ENCODE measurements at regions not wholly inside any gene's neighbourhood (a gene's known extent, or its start where the extent isn't known, plus 50 kb on each side); places are given as distances from the start of the nearest gene placed in this dataset.
A peak's percentile ranks its signal among the peaks of the same experiment; 100 is the strongest.

GRCh38 chr7:112880818-112881418 is 90.7 kb upstream of the TMEM168 start:
- DNase-seq: no peak

- DNase-seq: peak; percentile 24
These were observed 87.7 kb upstream of the TMEM168 start for GRCh38 chr7:112877691-112878460.

- DNase-seq: peak; percentile 22
These were observed 86.7 kb upstream of the TMEM168 start for GRCh38 chr7:112876877-112877276.

GRCh38 chr7:112874909-112875308 is 84.7 kb upstream of the TMEM168 start:
- DNase-seq: no peak

GRCh38 chr7:112873831-112874553 is 83.8 kb upstream of the TMEM168 start:
- DNase-seq: no peak

- peak; percentile 28 for DNase-seq
These were observed 79.0 kb upstream of the TMEM168 start for GRCh38 chr7:112869111-112869774.

GRCh38 chr7:112868609-112869008 is 78.4 kb upstream of the TMEM168 start:
- no peak for DNase-seq

GRCh38 chr7:112866424-112866823 is 76.2 kb upstream of the TMEM168 start:
- no peak for DNase-seq

GRCh38 chr7:112864380-112864779 is 74.2 kb upstream of the TMEM168 start:
- no peak for DNase-seq

GRCh38 chr7:112858838-112859237 is 68.6 kb upstream of the TMEM168 start:
- DNase-seq: no peak

GRCh38 chr7:112855227-112855626 is 65.0 kb upstream of the TMEM168 start:
- DNase-seq: no peak

- DNase-seq: no peak
These were observed 64.0 kb upstream of the TMEM168 start for GRCh38 chr7:112854169-112854568.

GRCh38 chr7:112853422-112853821 is 63.2 kb upstream of the TMEM168 start:
- DNase-seq: no peak

- no peak for DNase-seq
These were observed 53.0 kb upstream of the TMEM168 start for GRCh38 chr7:112843151-112843550.
